Parathyroid adenoma (tissue), 2 donors: ENCODE measurements at regions not wholly inside any gene's neighbourhood (a gene's known extent, or its start where the extent isn't known, plus 50 kb on each side); places are given as distances from the start of the nearest gene placed in this dataset.

Experiments used
- H2AFZ ChIP-seq: fragments of 300-600 bp; sonication (generic); one replicate; pipeline ENCODE4 v1.7.0; 2017; ENCODE audit warnings: antibody characterized with exemption, mild to moderate bottlenecking
- H3K27ac ChIP-seq: fragments of 300-600 bp; sonication (generic); one replicate; pipeline ENCODE4 v1.7.0; 2017
- H3K27me3 ChIP-seq: fragments of 300-600 bp; sonication (generic); one replicate; pipeline ENCODE4 v1.7.0; 2017; ENCODE audit warnings: low read length; ENCODE audit not compliant: control insufficient read depth, insufficient read depth
- H3K36me3 ChIP-seq: fragments of 300-600 bp; sonication (generic); one replicate; pipeline ENCODE4 v1.7.0; 2017; ENCODE audit warnings: low read length; ENCODE audit not compliant: control insufficient read depth, insufficient read depth
- H3K4me1 ChIP-seq: fragments of 300-600 bp; sonication (generic); one replicate; pipeline ENCODE4 v1.7.0; 2017; ENCODE audit warnings: control low read depth
- H3K4me2 ChIP-seq: fragments of 300-600 bp; sonication (generic); one replicate; pipeline ENCODE4 v1.7.0; 2017; ENCODE audit warnings: low read length
- H3K4me3 ChIP-seq: fragments of 300-600 bp; sonication (generic); one replicate; pipeline ENCODE4 v1.7.0; 2017; ENCODE audit warnings: low read depth, low read length
- H3K79me2 ChIP-seq: fragments of 300-600 bp; sonication (generic); one replicate; pipeline ENCODE4 v1.7.0; 2017; ENCODE audit warnings: control low read depth
- H3K9ac ChIP-seq: fragments of 300-600 bp; sonication (generic); one replicate; pipeline ENCODE4 v1.7.0; 2017; ENCODE audit warnings: mild to moderate bottlenecking
- H3K9me3 ChIP-seq: fragments of 300-600 bp; sonication (generic); one replicate; pipeline ENCODE4 v1.7.0; 2017; ENCODE audit warnings: low read length; ENCODE audit not compliant: control insufficient read depth
- TF ChIP-seq, protein P1 (sequence below): fragments of 300-600 bp; sonication (generic); IDR thresholded peaks from one replicate; pipeline ENCODE4 v1.7.0; 2017; ENCODE audit warnings: antibody characterized with exemption, mild to moderate bottlenecking
- donor health status: primary hyperparathyroidism.

- no peaks in the 10 kb centered on the region for H3K36me3 ChIP-seq
These were observed 293.8 kb downstream of the BUD13 start for GRCh38 chr11:116478669-116479668.

DNA sequence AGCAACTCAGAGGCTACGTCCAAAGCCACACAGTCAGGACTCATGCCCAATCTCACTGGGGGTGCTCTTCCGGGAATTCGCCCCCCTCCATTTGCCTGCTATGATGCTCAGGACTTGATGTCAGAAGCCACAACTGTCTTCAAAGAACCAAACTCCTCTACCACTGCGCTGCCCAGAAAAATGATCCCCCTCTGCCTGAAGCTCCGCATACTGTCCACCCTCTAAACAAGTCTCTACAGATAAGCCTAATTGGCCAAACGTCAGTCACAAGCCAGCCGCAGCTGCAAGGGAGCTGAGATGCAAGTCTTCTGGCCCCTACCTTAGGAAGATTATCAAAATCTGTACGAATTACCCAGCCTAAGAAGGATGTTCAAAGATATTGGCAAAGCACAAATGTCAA, 294.6 kb downstream of the BUD13 start:
- TF ChIP-seq, protein P1, sequence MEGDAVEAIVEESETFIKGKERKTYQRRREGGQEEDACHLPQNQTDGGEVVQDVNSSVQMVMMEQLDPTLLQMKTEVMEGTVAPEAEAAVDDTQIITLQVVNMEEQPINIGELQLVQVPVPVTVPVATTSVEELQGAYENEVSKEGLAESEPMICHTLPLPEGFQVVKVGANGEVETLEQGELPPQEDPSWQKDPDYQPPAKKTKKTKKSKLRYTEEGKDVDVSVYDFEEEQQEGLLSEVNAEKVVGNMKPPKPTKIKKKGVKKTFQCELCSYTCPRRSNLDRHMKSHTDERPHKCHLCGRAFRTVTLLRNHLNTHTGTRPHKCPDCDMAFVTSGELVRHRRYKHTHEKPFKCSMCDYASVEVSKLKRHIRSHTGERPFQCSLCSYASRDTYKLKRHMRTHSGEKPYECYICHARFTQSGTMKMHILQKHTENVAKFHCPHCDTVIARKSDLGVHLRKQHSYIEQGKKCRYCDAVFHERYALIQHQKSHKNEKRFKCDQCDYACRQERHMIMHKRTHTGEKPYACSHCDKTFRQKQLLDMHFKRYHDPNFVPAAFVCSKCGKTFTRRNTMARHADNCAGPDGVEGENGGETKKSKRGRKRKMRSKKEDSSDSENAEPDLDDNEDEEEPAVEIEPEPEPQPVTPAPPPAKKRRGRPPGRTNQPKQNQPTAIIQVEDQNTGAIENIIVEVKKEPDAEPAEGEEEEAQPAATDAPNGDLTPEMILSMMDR: no peak
- H3K27me3 ChIP-seq: no peaks in the 10 kb centered on the region

More at GRCh38 chr11:116478669-116479668, 293.8 kb downstream of the BUD13 start:
- H3K79me2 ChIP-seq: no peaks in the 10 kb centered on the region
- no peak overlapping the region for H3K27ac ChIP-seq
- no peaks in the 10 kb centered on the region for H3K27me3 ChIP-seq
- H3K4me1 ChIP-seq: no peaks in the 10 kb centered on the region
- TF ChIP-seq, protein P1: no peak
- H3K9me3 ChIP-seq: no peaks in the 10 kb centered on the region
- H3K4me3 ChIP-seq: no peak overlapping the region
- no peak overlapping the region for H3K9ac ChIP-seq
- no peak overlapping the region for H2AFZ ChIP-seq
- H3K4me2 ChIP-seq: no peak overlapping the region

DNA sequence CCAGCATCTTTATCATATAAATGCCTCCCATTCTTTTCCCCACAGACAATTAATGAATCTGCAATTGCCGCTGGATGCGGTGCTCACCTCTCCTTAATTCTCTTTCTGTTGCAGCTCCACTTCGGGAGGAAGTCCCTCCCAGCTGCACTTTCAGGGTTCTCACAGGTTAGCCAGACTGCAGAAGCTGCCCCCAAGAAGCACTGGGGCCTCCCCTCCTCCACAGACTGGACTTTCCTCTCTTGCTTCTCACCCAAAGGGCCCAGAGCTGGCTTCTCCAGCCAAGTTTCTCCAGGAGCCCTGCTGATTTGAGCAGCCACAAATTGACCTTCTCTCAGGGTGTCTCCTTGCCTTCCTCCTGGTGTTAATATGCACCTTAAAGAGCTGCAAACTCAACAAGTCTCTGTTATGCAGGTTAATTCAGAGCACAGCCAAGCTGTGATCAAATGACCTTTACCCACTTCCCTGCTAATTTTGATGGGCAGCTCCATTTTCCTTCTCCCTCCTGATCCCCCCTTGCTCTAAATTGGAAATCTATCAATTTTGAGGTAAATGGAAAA, 298.9 kb downstream of the BUD13 start:
- Histone ChIP-seq H3K4me1 (no peaks in the 10 kb centered on the region), H3K9me3 (no peaks in the 10 kb centered on the region), H3K27me3 (no peaks in the 10 kb centered on the region), H3K4me2 (no peak overlapping the region), H2AFZ (no peak overlapping the region), H3K36me3 (no peaks in the 10 kb centered on the region), H3K9ac (no peak overlapping the region), H3K79me2 (no peaks in the 10 kb centered on the region), H3K4me3 (no peak overlapping the region), H3K27ac (no peak overlapping the region)
- TF ChIP-seq, protein P1: no peak

More for the DNA sequence above, 294.6 kb downstream of the BUD13 start:
- Histone ChIP-seq H3K9ac (no peak overlapping the region), H2AFZ (no peak overlapping the region), H3K27ac (no peak overlapping the region), H3K79me2 (no peaks in the 10 kb centered on the region), H3K9me3 (no peaks in the 10 kb centered on the region), H3K4me2 (no peak overlapping the region), H3K36me3 (no peaks in the 10 kb centered on the region), H3K4me1 (no peaks in the 10 kb centered on the region), H3K4me3 (no peak overlapping the region)

DNA sequence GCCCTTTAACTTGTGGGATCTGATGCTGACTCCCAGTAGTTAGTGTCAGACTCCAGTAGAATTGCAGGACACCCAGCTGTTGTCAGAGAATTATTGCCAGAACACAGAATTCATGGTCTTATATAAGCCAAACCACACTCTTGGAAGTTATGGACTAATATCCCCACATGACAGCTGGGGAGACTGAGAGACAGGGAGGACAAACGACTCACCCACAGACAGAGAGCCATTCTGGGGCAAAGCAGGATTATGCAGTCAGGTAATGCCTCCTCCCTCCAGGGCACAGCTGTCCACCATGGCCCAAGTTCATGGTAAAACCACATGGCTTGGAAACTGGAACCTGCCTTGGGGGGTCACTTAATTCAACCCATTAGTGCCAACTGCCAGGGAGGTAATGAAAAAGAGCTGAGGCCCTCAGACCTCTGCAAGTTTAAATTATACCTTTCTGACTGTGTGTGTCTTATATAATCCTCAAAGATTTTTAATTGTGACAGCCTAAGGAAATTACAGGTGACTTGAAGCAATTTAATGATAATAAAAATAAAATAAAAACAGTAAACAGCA, 299.5 kb downstream of the BUD13 start:
- H3K9ac ChIP-seq: no peak overlapping the region
- no peak overlapping the region for H3K4me3 ChIP-seq
- H3K4me2 ChIP-seq: no peak overlapping the region
- H3K9me3 ChIP-seq: no peaks in the 10 kb centered on the region
- no peaks in the 10 kb centered on the region for H3K4me1 ChIP-seq
- H3K27me3 ChIP-seq: no peaks in the 10 kb centered on the region
- H3K79me2 ChIP-seq: no peaks in the 10 kb centered on the region
- no peak overlapping the region for H3K27ac ChIP-seq
- TF ChIP-seq, protein P1: no peak
- no peak overlapping the region for H2AFZ ChIP-seq
- no peaks in the 10 kb centered on the region for H3K36me3 ChIP-seq
